Stimulated activated CD8-positive, alpha-beta memory T cell treated with anti-CD3 and anti-CD28 coated beads, Interleukin-4, amount 100 ng/mL, for 24 hours (primary cell): ENCODE measurements at regions not wholly inside any gene's neighbourhood (a gene's known extent, or its start where the extent isn't known, plus 50 kb on each side); places are given as distances from the start of the nearest gene placed in this dataset.

Experiments used
- DNase-seq: peaks from one replicate; pipeline ENCODE4 v3.0.0-alpha.2; 2020; ENCODE audit warnings: low read depth

GRCh38 chr22:47380692-47381091 is 618.2 kb downstream of the TBC1D22A start:
- no peak for DNase-seq

- DNase-seq = no peak
Observed at GRCh38 chr22:47379037-47379436, 616.6 kb downstream of the TBC1D22A start.

- DNase-seq = no peak
Observed at GRCh38 chr22:47377926-47378560, 615.6 kb downstream of the TBC1D22A start.

DNA sequence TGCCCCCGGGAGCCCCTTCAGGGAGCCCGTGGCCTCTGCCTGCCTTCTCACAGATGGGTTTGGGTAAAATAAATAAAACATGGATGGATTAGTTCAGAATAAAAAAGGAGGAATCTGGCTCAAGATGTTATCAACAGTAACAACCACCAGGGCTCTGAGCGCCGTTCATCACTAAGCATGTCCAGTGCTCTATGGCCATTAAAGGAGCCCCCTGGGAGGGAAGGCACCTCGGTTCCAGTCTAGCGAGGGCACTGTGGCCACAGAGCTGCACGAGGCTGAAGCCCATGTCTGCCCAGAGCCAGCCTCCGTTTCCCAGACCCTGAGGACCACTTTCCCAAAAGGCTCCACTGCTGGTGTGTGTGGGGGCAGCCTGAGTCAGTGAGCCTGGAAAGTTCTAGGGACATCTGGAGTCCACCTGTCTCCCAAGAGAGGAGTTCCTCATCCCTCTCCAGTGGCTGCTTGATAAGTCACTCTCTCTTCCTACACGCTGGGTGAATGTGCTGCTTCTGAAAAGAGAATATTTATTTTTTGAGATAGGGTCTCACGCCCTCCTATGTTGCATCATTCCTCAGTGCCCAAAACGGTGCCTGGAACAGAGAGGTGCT is 614.6 kb downstream of the TBC1D22A start:
- DNase-seq = no peak

DNA sequence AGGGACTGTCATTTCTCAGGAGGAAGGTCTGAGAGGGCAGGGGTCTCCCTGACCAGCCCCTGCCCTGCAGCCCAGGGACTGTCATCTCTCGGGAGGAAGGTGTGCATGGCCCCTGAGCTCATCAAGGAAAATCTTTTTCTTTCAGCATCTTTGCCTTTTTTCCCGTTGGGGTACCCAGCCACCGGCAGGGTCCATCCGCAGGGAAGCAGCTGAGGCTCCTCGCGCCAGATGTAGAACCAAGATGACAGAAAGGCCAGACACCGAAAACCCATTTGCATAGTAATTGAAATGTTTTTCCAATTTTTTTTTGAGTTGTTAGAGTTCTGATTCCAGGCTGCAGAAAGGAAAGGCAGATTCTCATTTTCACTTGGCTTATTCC is 613.9 kb downstream of the TBC1D22A start:
- DNase-seq = no peak

- DNase-seq = no peak
Observed at GRCh38 chr22:47375621-47376321, 613.3 kb downstream of the TBC1D22A start.

DNA sequence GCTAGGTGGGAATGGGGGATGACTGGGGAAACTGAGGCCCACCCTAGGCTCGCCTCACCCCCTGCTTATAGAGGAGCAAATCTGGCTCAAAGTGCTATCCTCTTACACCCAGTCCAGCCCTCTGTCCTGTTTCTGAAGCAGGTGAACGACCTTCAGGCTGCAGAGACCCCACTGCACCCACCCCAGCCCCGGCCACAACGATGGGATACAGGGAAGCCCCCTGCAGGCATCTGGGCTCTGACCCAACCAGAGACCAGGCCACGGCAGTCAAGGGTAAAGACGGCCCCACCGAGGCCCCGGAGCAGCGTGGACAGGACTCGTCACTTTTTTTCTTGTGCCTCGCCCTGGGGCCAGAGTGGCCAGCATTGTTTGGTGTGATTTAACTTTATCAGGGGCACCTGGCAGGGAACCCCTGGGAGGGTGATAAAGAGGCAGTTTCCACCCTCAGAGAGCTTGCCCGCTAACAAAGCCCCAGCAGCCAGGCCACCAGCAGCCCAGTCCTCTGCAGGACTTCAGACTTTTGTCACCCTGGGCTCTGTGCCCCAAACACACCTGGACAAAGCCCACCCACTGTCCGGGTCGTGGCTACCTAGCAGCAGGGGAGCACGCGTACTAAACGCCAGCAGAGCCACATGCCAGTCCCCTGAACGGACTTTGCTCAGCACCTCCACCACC is 612.6 kb downstream of the TBC1D22A start:
- no peak for DNase-seq

DNA sequence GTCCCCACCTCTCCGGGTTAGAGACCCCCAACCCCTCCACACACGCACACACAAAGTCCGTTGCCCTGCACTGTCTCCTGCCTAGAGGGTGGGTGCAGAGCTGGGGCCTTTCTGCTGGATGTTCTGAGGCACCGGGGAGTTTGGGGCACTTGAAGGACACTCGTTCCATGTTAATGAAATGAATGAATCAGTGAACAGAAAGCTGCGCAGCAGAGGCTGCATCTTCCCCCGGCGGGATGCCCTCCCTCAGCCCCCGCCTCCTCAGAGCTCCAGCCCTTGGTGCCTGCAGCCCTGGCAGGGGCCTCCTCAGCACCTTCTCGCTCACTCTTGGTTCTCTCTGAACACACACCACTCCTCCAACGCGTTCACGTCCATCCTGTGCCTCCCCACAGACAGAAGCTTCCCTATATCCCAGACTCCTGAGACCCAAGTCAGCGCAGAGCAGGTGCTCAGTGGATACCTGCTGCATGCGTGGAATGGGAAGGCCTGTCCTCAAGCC is 611.9 kb downstream of the TBC1D22A start:
- no peak for DNase-seq

- DNase-seq = no peak
Observed at GRCh38 chr22:47373648-47374272, 611.3 kb downstream of the TBC1D22A start.

DNA sequence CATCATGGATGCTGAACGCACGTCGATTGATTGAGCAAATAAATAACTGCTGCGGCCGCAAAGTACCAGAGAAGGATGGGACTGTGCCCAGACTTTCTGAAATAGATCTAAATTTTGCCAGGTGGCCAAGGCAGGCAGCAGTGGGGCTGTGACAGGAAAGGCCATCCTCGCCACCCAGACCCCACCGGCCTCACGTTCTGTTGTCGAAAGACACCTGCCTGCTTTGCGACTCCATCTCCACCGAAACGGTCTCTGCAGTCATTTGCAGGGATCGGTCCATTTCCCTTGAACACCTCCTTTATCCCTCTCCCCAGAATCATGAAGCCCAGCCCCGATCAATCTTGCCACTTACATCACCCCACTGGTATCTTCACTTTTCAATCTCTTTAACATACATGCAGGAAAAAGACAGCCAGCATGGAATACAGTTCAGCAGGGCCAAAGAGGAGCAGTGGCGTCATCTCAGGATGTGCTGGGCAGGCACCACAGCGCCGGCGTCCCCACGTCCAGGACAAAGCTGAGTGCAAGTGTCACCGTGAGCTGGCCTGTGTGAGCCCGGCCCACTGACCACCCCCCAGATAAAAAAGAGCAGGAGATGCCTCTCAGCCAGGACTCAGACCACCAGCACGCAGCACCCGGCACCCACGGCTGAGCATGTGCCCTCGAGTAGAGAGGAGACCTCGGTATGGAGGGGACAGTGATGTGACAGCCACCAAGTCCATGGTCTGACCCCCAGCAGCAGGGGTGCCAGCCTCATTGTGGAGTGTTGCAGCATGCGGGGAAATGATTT is 610.3 kb downstream of the TBC1D22A start:
- no peak for DNase-seq

DNA sequence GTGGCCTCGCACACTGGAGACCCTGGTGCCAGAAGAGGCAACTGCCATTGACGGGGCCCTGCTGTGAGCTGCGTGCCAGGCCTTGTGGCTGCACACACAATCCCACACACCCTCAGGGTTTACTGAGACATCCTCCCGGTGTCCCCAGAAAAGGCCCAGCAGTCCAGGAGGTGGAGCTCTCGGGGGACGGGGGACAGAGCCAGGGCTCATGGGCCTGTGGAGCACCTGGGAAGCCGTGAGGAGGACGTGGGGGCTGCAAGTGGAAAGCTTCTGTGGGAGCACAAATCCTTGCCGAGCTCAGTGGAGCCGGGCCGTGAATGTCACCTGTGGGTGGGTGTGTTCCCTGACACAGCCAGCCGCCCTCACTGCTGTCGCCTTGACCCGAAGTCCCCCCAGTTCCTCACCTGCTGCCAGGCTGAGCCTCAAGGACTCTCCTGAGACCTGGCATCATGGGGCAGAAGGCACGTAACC is 609.7 kb downstream of the TBC1D22A start:
- no peak for DNase-seq

- no peak for DNase-seq
Observed at GRCh38 chr22:47371263-47372090, 609.0 kb downstream of the TBC1D22A start.

DNA sequence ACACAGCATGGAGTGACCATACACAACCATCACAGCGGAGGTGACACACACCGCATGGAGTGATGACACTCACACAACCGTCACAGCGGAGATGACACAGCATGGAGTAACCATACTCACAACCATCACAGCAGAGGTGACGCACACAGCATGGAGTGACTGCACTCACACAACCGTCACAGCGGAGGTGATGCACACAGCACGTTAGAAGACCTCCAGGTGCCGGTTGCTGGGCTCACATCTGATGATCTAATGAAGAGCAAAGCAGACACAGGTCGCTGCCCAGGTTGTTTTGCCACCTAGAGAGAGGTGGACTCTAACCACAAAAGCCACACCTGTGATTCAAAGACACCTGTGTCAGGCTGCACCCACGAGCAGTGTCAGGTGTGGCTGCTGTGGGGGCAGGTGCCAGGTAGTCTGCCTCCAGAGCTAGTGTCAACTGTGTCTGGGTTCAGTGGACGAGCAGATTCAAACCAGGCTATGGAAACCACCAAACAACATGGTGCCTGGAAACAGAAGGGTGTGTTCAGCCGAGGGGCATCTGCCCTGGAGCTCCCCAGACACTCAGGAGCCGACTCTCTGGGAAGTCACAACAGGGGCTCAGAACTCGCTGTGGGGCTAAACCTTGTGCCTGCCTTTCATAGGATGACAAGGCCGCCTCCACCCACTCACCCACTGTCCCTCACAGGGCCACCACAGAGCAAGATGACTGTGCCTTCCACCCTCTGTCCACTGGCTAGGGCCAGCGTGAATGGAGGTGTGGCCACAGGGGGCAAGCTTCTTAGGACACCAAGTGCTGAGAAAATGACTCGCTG is 608.2 kb downstream of the TBC1D22A start:
- no peak for DNase-seq

GRCh38 chr22:47369431-47370015 is 607.1 kb downstream of the TBC1D22A start:
- DNase-seq = no peak

DNA sequence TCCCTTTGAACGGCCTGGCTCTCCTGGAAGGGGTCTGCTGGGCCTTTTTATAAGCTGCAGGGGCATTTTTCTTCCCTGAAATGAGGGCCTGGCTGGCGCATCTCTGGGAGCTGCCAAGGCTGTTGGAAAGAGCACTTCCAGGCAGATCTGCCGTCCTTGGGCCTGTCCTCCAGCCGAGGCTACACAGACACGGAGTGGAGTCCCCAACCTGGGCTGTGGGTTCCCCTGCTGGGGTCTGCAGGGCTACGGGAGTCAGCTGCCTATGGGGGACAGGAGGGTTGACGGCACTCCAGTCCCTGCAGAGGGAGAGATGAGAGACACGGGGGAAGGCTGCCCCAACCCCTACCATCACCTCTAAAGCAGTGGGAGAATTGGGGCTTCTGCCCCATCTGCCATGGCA is 606.6 kb downstream of the TBC1D22A start:
- DNase-seq = no peak

GRCh38 chr22:47367993-47368945 is 605.8 kb downstream of the TBC1D22A start:
- DNase-seq = no peak

DNA sequence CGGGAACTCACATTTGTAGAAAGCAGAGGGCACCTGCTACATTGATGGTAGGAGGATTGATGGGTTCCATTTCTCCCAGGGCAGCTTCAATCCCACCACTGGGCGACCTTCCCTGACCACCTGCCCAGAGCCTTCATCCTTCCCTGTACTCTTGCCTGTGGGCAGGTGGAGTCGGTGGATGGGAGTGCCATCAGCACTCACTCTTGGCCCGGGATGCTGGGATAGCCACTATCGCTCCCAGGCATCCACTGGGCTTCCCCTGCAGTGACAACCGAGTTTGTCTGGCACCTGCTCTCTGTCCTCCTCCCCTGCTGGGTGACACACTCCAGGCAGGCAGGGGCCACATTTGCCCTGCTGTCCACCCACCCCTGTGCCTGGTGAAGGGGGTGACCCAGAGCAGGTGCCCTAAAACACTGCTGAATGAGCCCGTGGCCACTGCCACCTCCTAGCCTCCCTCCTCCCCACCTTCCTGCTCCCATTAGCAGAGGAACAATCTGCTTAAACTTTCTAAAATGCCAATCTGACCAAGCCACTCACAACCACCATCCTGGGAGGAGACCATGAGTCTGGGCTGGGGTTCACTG is 604.7 kb downstream of the TBC1D22A start:
- no peak for DNase-seq
